ENCODE measurements at regions not wholly inside any gene's neighbourhood (a gene's known extent, or its start where the extent isn't known, plus 50 kb on each side); places are given as distances from the start of the nearest gene placed in this dataset.

GRCh38 chr16:59204589-59204988 is 470.5 kb upstream of the GOT2 start:
- TF ChIP-seq, protein P1, sequence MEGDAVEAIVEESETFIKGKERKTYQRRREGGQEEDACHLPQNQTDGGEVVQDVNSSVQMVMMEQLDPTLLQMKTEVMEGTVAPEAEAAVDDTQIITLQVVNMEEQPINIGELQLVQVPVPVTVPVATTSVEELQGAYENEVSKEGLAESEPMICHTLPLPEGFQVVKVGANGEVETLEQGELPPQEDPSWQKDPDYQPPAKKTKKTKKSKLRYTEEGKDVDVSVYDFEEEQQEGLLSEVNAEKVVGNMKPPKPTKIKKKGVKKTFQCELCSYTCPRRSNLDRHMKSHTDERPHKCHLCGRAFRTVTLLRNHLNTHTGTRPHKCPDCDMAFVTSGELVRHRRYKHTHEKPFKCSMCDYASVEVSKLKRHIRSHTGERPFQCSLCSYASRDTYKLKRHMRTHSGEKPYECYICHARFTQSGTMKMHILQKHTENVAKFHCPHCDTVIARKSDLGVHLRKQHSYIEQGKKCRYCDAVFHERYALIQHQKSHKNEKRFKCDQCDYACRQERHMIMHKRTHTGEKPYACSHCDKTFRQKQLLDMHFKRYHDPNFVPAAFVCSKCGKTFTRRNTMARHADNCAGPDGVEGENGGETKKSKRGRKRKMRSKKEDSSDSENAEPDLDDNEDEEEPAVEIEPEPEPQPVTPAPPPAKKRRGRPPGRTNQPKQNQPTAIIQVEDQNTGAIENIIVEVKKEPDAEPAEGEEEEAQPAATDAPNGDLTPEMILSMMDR (IDR thresholded peaks at IDR 0.05): no peak
- no peak for TF ChIP-seq POLR2AphosphoS5 (IDR thresholded peaks at IDR 0.05)
- no peak for TF ChIP-seq POLR2A (IDR thresholded peaks at IDR 0.05)
- TF ChIP-seq EP300 (IDR thresholded peaks at IDR 0.05): no peak
